WTC11 (cell line): ENCODE measurements at regions not wholly inside any gene's neighbourhood (a gene's known extent, or its start where the extent isn't known, plus 50 kb on each side); places are given as distances from the start of the nearest gene placed in this dataset.

Experiments
- ATF1 ChIP-seq: sonication (generic); formaldehyde crosslinking; IDR thresholded peaks from 2 replicates; pipeline ENCODE4 v1.8.1; 2023; ENCODE audit warnings: mild to moderate bottlenecking, moderate library complexity, missing genetic modification reagents
- ATF6 ChIP-seq: sonication (generic); formaldehyde crosslinking; IDR thresholded peaks from 2 replicates; pipeline ENCODE4 v1.8.1; 2023; ENCODE audit warnings: mild to moderate bottlenecking, missing genetic modification reagents
- EMX1 ChIP-seq: fragments of 250-450 bp; sonication (Bioruptor Pico); IDR thresholded peaks from 2 replicates; pipeline ENCODE4 v1.8.0; 2021; ENCODE audit warnings: mild to moderate bottlenecking
- MYBL2 ChIP-seq: sonication (generic); formaldehyde crosslinking; IDR thresholded peaks from 2 replicates; pipeline ENCODE4 v1.8.1; 2023; ENCODE audit warnings: mild to moderate bottlenecking, moderate library complexity, missing genetic modification reagents
- ZNF121 ChIP-seq: sonication (generic); formaldehyde crosslinking; IDR thresholded peaks from 2 replicates; pipeline ENCODE4 v1.8.0; 2023; ENCODE audit warnings: missing genetic modification reagents
- ZNF138 ChIP-seq: sonication (generic); formaldehyde crosslinking; conservative IDR thresholded peaks from 2 replicates; pipeline ENCODE4 v1.8.1; 2022; ENCODE audit warnings: mild to moderate bottlenecking, moderate library complexity, missing genetic modification reagents
- ZNF232 ChIP-seq: sonication (generic); formaldehyde crosslinking; IDR thresholded peaks from 2 replicates; pipeline ENCODE4 v1.8.0; 2022; ENCODE audit warnings: mild to moderate bottlenecking, missing genetic modification reagents
- ZNF671 ChIP-seq: fragments of 250-450 bp; sonication (Bioruptor Pico); IDR thresholded peaks from 2 replicates; pipeline ENCODE4 v1.8.0; 2021; ENCODE audit warnings: mild to moderate bottlenecking
- TF ChIP-seq, protein P1 (sequence below): fragments of 200-600 bp; IDR thresholded peaks from 2 replicates; pipeline ENCODE4 v1.8.0; 2022; ENCODE audit warnings: antibody characterized with exemption
- TF ChIP-seq, protein P2 (sequence below): sonication (generic); formaldehyde crosslinking; IDR thresholded peaks from 2 replicates; pipeline ENCODE4 v1.8.0; 2022; ENCODE audit warnings: mild to moderate bottlenecking, missing genetic modification reagents
- TF ChIP-seq, protein P3 (sequence below): sonication (generic); formaldehyde crosslinking; IDR thresholded peaks from 2 replicates; pipeline ENCODE4 v1.8.0; 2022; ENCODE audit warnings: mild to moderate bottlenecking, missing genetic modification reagents
- TF ChIP-seq, protein P4 (sequence below): sonication (generic); formaldehyde crosslinking; IDR thresholded peaks from 2 replicates; pipeline ENCODE4 v1.8.1; 2023; ENCODE audit warnings: mild to moderate bottlenecking, missing genetic modification reagents, moderate library complexity

- TF ChIP-seq EMX1 (CRISPR knock-in tag) (no peak), ATF1 (CRISPR knock-in tag) (no peak), ZNF671 (no peak), ZNF138 (CRISPR knock-in tag) (no peak), MYBL2 (no peak), ATF6 (CRISPR knock-in tag) (no peak), ZNF121 (CRISPR knock-in tag) (no peak), ZNF232 (CRISPR knock-in tag) (no peak)
- TF ChIP-seq, protein P1, sequence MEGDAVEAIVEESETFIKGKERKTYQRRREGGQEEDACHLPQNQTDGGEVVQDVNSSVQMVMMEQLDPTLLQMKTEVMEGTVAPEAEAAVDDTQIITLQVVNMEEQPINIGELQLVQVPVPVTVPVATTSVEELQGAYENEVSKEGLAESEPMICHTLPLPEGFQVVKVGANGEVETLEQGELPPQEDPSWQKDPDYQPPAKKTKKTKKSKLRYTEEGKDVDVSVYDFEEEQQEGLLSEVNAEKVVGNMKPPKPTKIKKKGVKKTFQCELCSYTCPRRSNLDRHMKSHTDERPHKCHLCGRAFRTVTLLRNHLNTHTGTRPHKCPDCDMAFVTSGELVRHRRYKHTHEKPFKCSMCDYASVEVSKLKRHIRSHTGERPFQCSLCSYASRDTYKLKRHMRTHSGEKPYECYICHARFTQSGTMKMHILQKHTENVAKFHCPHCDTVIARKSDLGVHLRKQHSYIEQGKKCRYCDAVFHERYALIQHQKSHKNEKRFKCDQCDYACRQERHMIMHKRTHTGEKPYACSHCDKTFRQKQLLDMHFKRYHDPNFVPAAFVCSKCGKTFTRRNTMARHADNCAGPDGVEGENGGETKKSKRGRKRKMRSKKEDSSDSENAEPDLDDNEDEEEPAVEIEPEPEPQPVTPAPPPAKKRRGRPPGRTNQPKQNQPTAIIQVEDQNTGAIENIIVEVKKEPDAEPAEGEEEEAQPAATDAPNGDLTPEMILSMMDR = no peak
- TF ChIP-seq, protein P2, sequence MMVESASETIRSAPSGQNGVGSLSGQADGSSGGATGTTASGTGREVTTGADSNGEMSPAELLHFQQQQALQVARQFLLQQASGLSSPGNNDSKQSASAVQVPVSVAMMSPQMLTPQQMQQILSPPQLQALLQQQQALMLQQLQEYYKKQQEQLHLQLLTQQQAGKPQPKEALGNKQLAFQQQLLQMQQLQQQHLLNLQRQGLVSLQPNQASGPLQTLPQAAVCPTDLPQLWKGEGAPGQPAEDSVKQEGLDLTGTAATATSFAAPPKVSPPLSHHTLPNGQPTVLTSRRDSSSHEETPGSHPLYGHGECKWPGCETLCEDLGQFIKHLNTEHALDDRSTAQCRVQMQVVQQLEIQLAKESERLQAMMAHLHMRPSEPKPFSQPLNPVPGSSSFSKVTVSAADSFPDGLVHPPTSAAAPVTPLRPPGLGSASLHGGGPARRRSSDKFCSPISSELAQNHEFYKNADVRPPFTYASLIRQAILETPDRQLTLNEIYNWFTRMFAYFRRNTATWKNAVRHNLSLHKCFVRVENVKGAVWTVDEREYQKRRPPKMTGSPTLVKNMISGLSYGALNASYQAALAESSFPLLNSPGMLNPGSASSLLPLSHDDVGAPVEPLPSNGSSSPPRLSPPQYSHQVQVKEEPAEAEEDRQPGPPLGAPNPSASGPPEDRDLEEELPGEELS (CRISPR knock-in tag) = no peak
- TF ChIP-seq, protein P3, sequence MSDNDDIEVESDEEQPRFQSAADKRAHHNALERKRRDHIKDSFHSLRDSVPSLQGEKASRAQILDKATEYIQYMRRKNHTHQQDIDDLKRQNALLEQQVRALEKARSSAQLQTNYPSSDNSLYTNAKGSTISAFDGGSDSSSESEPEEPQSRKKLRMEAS (CRISPR knock-in tag) = no peak
- TF ChIP-seq, protein P4, sequence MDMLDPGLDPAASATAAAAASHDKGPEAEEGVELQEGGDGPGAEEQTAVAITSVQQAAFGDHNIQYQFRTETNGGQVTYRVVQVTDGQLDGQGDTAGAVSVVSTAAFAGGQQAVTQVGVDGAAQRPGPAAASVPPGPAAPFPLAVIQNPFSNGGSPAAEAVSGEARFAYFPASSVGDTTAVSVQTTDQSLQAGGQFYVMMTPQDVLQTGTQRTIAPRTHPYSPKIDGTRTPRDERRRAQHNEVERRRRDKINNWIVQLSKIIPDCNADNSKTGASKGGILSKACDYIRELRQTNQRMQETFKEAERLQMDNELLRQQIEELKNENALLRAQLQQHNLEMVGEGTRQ = no peak
These were observed 150.4 kb downstream of the PTH2R start for GRCh38 chr2:208556983-208557484.
